ENCODE measurements at regions not wholly inside any gene's neighbourhood (a gene's known extent, or its start where the extent isn't known, plus 50 kb on each side); places are given as distances from the start of the nearest gene placed in this dataset.
"Not testable (repeated sequence)": the region's sequence is repeated elsewhere in the genome, so short reads cannot be mapped to it uniquely, and the experiment has no call there.

DNA sequence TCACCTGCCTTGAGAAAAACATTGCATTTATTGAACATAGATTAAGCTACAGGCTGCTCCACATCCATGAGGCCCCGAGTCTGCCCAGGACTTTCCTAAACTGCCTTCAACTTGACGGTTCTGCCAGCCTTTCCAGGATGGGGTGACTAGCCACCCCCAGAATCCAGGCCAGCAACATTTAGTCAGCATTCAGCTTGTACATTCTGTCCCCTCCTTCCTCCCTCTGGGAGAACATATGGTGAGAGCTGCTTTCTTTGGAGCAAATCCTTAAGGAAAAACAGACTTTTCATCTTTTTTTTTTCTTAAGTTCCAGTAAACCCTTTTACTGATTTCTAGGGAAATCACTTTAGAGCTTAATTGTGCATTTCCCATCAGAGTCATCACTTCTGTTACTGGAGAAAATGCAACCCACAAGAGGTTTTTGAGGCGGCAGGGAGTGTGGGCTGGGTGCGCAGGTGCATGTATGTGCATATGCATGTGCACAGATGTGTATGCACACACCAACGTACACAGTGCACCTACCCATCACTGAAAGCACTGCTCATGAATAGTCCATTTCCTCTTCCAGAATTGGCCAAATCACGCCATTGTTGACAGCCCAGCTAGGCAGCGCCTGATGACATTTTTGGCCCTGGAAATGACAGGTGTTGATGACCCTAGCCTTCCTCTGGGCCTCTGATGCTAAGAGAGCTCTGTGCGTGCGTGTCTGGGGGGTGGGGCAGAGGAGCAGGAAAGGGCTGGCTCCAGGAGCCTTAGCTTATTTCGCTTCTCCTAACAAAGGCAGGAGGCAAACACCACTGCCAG is 145.6 kb downstream of the HSD17B3 start:
- DNase-seq (ENCODE audit: low spot score), result no peak

DNA sequence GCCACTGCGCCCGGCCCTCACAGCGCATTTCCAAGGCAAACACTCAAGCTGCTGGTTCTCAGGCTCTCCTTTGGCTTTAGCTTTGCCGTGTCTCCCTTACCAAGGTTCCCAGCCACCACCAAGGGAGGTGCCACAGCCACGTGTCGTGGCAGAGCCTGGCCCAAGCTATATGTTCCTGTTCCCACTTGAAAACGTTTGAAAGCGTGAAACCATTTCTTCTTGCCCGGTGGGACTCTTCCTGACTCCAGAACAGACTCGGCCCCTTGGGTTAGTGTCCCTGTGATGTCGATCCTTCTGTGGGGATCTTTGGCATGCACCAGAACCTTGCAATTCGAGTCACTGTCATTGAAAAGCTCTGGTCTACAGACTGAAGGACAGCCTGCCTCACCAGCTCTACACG is 147.9 kb downstream of the HSD17B3 start:
- DNase-seq (ENCODE audit: low spot score), result no peak

DNA sequence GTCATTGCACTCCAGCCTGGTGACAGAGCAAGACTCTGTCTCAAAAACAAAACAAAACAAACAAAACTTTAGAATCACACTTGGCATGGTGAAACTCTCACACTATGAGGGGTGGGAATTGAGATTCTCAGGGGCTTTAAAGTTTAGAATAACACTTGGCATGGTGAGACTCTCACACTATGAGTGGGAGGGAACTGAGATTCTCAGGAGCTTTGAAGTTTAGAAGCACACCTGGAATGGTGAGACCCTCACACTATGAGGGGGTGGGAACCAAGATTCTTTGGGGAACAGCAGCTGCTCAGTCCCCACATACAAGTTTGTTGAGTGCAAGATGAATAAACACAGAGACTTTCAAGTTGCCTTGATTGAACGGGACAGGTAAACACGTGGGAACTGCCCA is 149.4 kb downstream of the HSD17B3 start:
- no peak for DNase-seq (ENCODE audit: low spot score)

DNA sequence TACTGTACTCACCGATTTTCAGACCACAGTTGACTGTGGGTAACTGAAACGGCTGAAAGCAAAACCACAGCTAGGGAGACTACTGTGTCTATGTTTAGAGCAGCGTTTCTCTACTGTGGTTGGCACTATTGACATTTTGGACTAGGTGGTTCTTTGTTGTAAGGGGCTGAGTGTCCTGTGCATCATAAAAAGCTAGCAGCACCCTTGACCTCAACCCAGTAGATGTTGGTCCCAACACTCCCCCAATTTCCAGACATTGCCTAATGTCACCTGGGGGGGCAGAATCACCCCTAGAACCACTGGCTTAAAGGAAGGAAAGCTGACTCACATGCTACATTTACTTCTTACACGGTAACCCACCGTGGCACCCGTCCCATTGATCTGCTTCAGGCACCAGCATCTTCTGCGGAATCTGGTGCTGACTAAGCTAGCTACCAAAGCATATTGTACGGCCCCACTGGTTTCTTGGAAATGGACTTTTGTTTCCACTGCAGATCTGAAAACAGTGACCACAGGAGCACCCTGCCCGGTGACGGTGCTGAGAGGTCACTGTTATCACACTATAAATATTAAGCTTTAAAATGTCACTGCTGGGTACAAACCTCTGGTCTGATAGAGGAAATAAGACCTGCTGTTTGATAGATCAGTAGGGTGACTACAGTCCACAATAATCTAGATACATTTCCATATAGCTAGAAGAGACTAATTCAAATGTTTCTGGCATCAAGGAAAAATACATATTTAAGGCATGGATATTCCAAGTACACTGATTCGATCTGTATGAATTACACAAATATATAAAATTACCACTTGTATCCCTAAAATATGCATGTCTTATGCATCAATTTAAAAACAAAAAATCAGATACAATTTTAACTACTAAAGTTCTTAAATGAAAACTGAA is 151.4 kb downstream of the HSD17B3 start:
- DNase-seq (ENCODE audit: low spot score), result no peak

DNA sequence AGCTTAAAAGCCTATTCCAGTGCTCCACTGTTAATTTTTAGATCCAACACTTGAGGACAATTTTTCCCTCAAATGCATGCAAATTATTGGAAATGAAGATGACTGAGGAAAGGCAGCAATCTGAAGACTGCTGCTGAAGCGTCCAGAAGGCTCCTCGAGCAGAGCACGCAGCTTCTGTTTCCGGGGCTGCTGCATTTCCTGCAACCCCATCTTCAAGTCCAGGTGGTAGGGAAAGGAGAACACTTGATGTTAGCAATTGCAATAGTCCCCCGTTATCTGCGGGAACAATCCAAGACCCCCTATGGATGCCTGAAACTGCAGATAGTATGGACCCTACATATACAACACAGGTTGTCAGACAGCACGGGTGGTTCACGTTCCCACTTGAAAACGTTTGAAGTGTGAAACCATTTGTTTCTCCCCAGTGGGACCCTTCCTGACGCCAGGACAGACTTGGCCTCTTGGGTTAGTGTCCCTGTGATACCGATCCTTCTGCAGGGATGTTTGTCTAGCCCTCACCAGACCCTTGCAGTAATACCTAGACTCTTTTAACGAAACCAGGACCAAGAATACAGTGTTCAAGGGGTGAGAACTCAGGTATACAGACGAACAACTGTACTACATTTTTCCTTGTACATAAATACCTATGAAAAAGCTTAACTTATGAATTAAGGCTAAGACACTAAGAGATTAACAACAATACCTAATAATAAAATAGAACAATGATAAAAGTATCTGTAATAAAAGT is 152.3 kb downstream of the HSD17B3 start:
- no peak for DNase-seq (ENCODE audit: low spot score)

DNA sequence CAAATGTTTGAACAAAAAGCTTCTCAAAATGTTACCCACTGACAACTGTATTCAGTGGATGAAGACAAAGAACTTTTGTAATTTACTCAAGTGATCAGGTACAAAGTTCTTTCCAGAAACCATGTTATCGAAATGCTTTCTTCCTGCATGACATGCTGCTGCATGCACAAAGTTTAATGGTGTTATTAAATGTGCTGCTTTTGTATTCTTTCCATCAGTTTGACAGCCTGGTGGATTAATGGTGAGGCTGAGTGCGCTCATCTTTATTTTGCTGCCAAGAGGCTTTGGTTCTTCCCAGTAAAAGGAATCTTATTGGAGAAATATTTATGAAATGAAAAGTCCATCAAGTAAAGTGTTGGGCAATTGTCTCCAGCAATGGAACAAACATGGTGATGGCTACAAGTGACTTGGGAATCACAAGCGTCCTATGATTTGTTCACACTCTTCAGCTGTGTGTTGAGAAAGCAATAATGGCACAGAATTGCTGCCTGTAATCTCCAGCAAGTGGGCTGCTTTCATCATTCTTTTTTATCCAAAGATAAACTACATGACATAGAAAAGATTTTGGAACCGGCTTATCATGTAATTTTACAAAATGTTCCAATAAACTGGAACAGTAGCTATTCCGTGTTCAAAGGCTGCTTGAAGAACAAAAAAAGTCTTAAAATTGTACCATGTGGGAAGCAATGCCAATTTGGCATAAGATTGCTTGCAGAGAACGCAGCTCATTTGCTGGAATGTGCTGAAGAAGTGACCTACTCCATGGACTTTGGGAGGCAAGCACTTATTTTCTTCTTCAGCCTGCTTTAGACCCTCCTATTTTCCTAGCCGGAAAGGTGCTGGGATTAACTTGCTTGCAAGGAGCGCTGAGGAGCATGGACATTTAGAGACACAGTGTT is 153.1 kb downstream of the HSD17B3 start:
- no peak for DNase-seq (ENCODE audit: low spot score)

DNA sequence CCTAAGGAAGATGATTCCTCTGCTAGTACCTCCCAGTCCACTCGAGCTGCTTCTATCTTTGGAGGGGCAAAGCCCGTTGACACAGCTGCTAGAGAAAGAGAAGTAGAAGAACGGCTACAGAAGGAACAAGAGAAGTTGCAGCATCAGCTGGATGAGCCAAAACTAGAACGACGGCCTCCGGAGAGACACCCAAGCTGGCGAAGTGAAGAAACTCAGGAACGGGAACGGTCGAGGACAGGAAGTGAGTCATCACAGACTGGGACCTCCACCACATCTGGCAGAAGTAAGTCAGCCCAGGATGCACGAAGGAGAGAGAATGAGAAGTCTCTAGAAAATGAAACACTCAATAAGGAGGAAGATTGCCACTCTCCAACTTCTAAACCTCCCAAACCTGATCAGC is 154.9 kb downstream of the HSD17B3 start:
- DNase-seq (ENCODE audit: low spot score), result not testable (repeated sequence)

DNA sequence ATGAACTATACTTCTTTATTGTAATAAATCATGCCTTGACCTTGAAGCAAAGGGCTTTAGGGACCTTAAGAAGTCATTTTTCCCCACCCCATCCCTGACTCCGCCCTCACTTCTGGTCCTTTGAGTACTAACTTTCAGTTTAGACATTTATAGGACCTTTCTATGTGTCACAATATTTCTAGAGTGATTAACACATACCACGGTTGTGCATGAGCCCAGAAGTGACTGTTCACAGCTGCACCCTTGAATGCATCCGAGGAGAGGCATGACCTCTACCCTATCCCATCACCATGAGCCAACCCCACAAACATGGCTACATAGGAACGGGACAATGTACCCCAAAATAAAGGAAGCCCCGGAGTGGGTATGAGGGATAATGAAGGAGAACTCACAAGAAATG is 160.3 kb downstream of the HSD17B3 start:
- DNase-seq (ENCODE audit: low spot score), result no peak

DNA sequence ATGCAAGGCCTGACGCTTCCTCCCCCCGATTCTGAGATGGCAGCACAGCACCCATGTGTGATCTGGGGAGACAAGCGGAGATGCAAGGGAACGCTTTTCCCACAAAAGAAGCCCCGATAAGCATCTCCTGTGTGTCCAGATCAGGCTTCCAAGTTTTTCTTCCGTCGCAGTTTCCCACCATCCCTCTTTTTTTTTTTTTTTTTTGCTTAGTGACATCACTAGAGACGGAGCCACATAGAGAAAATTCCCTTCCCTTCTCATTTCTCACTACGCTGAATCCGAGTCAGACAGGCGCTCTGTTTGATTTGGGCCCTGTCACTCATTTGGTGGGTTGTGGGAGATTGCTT is 160.9 kb downstream of the HSD17B3 start:
- no peak for DNase-seq (ENCODE audit: low spot score)

DNA sequence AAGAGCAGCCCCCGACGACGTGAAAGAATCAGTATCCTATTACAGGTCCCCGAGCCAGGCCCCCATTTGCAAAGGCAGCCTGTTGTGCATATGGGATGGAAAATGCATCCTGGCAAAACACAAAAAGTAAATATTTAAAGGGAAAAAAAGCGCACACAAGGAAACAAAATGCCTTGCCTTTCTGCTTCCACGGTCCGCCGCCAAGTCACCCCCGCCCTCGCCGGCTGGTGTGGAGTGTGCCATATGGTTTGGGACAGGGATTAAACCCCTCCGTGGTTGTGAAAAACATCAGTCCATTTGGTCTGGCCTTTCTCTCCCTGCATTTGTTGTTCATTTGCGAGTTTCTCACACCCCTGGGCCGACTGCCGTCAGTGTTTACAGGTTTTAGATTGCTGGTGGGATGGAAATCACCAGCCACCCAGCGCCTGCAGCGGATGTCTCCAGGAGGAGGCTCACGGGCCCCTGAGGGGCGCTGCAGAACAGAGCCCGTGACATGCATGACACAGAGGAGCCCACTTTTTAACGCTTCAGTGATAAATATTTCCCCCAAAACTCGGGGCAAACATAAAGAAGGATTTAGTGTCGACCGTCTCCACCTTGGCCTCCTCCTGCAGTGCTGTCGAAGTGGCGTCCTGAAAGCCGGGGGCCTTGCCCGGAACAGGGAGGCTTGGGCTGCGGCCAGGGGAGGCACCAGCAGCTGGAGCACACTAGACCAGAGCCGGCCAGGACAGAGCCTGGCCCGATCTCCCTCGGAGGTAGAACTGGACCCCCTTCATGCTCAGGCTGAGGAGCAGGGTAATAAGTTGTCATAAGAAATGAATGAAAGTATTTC is 161.5 kb downstream of the HSD17B3 start:
- DNase-seq (ENCODE audit: low spot score), result no peak

DNA sequence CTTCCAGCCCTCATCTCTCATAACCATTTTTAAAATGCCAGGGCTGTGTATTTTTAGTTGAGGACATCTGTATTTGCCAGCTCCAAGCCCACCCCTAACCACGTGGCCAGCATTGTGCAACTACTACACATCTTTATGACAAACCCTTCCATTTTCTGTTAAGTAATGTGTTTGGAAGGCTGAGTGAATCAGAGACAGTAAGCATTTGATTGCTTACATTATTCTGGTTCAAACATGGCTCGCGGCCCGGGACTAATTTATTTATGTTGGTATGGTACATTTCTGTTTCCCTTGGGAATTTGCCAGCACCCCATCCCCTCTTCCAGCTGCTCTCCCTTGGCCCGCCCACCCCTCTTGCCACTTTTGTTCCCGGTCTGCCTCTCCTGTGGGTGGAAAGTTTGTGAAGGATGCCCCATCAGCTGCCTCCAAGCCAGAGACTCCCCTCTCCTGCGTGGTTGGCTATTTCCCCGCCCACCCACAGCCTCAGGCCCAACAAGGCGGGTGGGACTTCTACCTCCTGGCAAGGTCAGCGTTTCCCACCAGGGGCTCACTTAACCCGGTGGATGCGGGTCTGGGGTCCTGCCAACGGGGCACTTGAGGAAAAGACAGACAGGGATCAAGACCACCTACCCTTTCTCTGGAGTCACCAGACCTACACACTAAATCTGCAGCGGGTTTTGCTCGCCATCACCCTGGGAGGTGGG is 162.2 kb downstream of the HSD17B3 start:
- DNase-seq (ENCODE audit: low spot score), result no peak

DNA sequence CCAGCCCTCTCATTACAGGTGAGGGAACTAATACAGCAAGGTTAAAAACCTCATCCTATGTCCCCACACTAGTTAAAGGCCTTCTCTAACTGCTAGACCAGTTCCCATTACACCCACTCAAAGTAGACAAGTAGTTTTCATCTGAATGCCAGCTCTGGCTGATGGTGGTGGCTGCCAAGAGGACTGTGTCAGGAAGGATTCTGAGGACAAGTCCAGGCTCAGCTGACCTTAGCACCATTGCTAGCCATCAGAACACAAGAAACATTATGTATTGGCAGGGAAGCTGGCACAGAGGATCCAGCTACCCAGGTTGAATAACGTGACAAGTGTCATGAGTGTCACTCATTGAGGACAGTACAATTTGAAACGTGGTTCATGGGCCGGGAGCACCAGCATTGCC is 163.4 kb downstream of the HSD17B3 start:
- DNase-seq (ENCODE audit: low spot score), result no peak

DNA sequence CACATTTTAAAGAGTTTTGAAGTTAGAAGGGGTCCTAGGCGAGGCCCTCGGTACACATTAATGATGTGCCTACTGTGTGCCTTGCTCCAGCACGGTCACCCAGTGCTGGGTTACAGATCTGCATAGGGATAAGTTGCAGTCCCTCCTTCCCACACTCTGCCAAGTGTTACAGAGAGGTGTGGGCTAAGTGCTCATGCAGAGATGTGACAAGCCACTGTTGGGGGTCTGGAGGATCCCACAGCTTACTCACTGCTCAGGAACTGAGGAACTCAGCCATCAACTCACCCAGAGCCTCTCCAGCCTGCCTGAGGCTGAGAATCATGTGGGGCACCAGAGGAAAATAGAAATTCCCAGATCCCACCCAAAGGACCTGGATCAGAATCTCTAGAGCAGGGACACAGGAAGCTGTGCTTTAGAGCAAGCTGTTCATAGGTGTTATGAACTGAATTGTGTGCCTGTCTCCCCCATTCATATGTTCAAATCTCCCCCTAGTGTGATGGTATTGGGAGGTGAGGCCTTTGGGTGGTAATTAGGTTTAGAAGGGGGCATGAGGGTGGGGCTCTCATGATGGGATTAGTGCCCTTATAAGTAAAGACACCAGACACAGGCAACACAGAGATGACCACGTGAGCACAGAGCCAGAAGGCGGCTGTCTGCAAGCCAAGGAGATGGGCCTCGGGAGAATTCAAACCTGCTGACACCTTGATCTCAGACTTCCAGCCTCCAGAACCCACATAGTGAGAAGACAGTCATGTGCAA is 164.1 kb downstream of the HSD17B3 start:
- DNase-seq (ENCODE audit: low spot score), result no peak

DNA sequence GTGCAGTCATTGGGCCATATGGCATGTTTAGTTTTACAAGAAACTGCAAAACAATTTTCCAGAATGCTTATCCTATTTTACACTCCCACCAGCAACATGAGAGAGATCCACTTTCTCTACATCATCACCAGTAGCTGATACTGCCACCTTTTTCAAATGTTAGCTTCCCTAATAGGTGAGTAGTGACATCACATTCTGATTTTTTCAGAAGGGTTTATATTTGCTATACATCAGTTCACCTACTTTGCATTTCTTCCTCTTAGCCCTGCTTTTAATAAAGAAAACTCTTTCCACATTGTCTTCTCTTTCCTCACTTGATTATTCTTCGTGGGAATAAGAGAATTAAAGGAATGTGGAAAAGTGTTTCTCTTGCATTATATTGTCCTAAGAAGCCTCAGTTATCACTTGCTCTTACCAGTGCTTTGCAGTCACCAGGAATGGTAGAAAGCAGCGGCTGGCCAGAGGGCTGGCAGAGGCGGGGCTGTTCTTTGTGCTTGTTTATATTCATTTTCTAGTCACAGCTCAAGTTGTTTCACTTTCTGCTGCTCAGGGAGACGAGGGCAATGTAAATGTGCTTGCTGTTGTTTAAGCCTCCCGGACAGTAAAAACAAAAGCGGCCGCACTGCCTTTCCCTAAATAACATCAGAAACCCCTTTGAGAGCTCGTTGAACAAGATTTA is 164.8 kb downstream of the HSD17B3 start:
- no peak for DNase-seq (ENCODE audit: low spot score)

DNA sequence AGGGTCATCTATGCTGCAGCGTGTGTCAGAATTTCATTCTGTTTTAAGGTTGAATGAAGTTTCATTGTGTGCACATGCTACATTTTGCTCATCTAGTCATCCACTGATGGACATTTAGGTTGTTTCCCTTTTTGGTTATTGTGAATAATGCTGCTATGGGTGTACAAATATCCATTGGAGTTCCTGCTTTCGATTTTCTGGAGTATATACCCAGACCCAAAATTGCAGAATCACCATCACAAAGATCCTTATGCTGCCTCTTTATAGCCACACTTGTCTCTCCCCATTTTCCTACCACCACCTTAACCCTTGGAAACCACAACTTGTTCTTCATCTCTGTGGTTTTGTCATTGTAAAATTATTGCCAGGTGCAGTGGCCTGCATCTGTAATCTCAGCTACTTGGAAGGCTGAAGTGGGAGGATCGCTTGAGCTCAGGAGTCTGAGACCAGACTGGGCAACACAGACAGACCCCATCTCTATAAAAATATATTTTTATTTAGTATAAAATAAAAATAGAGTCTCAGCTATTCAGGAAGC is 166.2 kb downstream of the HSD17B3 start:
- no peak for DNase-seq (ENCODE audit: low spot score)

DNA sequence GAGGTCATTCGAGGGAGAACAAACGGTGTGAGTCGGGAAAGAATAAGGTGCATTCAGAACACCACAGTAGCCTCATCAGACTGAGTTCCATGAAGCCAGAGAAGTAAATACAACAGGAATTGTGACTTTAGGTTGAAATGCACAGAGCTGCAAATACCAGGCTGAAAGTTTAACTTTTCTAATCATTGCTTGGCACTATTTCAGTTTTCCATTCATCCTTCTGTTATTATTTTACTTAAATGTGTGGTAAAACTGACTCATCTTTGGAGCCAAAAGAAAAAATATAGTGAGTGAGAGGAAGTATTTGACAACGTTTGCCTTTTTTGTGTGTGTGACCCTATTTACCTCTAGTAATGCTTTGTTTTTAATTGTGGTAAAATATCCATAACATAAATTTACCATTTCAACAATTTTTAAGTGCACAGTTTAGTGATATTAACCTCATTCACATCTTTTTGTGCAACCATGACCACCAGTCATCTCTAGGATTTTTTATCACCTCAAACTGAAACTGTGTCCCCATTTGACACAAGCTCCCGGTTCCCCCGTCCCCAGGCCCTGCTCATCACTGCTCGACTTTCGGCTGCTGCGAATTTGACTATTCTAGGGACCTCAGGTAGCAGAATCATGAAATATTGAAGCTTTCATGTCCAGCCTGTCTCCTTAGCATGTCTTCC is 166.8 kb downstream of the HSD17B3 start:
- DNase-seq (ENCODE audit: low spot score), result no peak

DNA sequence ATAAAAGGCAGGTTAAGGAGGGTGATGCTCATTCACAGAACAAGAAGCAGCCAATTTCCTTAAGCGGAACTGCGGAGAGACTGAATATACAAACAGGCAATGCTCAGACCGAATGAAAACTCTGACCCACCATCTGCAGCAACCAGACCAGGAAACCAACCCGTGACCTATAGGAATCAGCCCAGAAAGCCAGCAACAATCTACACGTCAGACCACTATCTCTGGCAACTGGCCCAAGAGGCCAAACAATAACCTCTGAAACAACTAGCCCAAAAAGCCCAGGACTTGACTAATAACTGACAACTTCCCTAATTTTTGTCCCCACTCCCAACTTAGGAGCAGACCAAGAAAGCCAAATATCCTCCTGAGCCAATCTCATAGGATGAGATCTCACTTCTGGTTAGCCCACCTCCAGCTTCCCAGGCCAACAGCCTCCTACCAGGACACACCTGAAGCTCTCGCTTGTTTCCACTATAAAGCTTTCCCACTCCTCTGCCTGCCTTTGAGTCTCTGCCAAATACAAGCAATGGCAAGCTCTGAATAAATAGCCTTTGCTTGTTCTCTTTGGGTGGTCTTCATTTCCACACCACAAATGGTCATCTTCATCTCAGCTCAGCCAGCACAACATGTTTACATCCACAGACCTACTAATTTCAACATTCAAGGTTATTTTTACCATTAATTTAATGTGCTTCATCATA is 168.5 kb downstream of the HSD17B3 start:
- no peak for DNase-seq (ENCODE audit: low spot score)

All from ecto neural progenitor cell (in vitro differentiated cells).